Astrocyte of the spinal cord (primary cell): ENCODE measurements at regions not wholly inside any gene's neighbourhood (a gene's known extent, or its start where the extent isn't known, plus 50 kb on each side); places are given as distances from the start of the nearest gene placed in this dataset.

Experiments
- DNase-seq: peaks from one replicate; pipeline ENCODE4 v3.0.0; 2011; ENCODE audit warnings: low read depth, low spot score
- H3K4me3 ChIP-seq: 2 replicates; pipeline ENCODE4 v1.5.1; 2011; ENCODE audit warnings: low read depth, mild to moderate bottlenecking, low read length, moderate library complexity
- CTCF ChIP-seq: IDR thresholded peaks from 2 replicates; pipeline ENCODE4 v1.5.1; 2012; ENCODE audit warnings: low read depth, mild to moderate bottlenecking, low read length, inconsistent platforms
- in situ Hi-C: cut with HindIII; loops from 2 replicates; pipeline ENCODE4 v1.10.0; 2017; ENCODE audit warnings: low sequenced_read_pairs

- in situ Hi-C loops, result no loop called here
- TF ChIP-seq CTCF, result no peak
- no peak for DNase-seq
- no peak overlapping the region for H3K4me3 ChIP-seq
These were observed 163.1 kb downstream of the IBTK start for GRCh38 chr6:82084324-82084920.

- no peak for TF ChIP-seq CTCF
- in situ Hi-C loops, result no loop called here
- no peak overlapping the region for H3K4me3 ChIP-seq
- peak; percentile 47 for DNase-seq
These were observed 163.9 kb downstream of the IBTK start for GRCh38 chr6:82083646-82084045.

- no peak for TF ChIP-seq CTCF
- no peak for DNase-seq
- in situ Hi-C loops, result no loop called here
These were observed 166.8 kb downstream of the IBTK start for GRCh38 chr6:82080767-82081166.

GRCh38 chr6:82078286-82078908 is 169.1 kb downstream of the IBTK start:
- DNase-seq, result no peak
- in situ Hi-C loops, result no loop called here
- no peak for TF ChIP-seq CTCF
- H3K4me3 ChIP-seq, result no peak overlapping the region

More at GRCh38 chr6:82080767-82081166, 166.8 kb downstream of the IBTK start:
- no peak overlapping the region for H3K4me3 ChIP-seq

- no peak overlapping the region for H3K4me3 ChIP-seq
- DNase-seq, result peak; percentile 12
- in situ Hi-C loops, result no loop called here
These were observed 170.6 kb downstream of the IBTK start for GRCh38 chr6:82076916-82077315.

GRCh38 chr6:82074556-82074955 is 173.0 kb downstream of the IBTK start:
- no peak for DNase-seq
- TF ChIP-seq CTCF, result no peak
- in situ Hi-C loops, result no loop called here
- H3K4me3 ChIP-seq, result no peak overlapping the region

More at GRCh38 chr6:82076916-82077315, 170.6 kb downstream of the IBTK start:
- TF ChIP-seq CTCF, result no peak
